ENCODE measurements at regions not wholly inside any gene's neighbourhood (a gene's known extent, or its start where the extent isn't known, plus 50 kb on each side); places are given as distances from the start of the nearest gene placed in this dataset.

GRCh38 chr13:79986890-79987289 is 354.0 kb downstream of the SPRY2 start:
- TF ChIP-seq POLR2AphosphoS5 (IDR thresholded peaks at IDR 0.05) (no peak), POLR2A (IDR thresholded peaks at IDR 0.05) (no peak), CTCF (IDR thresholded peaks at IDR 0.05) (no peak)

Measured in breast epithelium (tissue), 3 donors.